ENCODE measurements at regions not wholly inside any gene's neighbourhood (a gene's known extent, or its start where the extent isn't known, plus 50 kb on each side); places are given as distances from the start of the nearest gene placed in this dataset.
"Not testable (repeated sequence)": the region's sequence is repeated elsewhere in the genome, so short reads cannot be mapped to it uniquely, and the experiment has no call there.

DNA sequence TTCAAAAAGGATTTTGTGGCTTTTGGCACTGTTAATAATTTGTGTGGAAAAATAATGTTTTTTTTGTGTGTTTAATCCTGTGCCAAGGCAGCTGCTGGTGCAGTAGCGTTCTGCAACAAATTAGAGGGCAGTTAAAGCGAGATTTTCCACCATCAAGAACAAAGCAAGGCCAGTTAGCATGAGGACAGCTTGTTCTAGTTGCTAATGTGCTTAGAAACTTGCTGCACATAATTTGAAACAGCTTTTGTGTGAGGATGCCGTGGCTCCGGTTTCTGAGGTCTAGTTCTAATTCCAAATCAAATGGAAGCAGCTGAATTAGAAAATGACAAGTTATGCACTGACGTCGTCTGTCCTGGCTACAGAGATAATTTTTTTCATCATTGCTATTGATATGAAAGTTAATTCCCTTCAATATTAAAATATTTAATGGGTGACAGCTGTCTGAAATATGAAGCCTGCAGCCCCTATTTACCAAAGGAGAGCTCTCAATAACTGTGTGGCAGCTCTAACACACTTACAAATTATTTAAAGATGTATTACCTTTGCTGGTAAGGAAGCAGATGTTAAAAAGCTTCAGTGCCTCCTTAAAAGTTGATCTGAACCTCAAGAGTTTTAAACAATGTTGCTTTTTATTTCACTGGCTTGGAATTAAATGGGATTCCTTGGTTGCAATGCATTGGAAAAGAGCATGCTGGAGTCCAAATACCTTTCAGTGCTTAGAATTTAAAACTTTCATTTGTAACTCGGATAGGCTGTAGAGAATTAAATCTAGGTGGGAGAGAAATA, 128.6 kb downstream of the SPATA31D1 start:
- peak; percentile 85 for DNase-seq

DNA sequence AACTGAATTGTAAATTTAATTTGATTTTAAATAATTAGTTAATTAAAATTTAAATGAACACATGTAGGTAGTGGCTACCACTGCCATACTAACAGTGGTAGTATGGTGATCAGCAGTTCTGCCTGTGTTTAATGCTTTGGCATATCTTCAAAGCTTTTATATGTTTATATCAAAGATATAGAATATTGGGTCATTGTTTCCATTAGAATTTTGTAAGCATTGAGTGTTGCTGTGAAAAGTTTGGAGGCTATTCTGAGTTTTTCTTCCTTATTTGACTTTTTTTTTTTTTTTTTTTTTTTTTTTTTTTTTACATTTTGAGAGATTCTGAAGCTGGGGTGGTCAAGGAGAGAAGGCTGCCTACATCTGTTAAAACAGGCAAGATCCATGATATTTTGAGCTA, 134.2 kb downstream of the SPATA31D1 start:
- DNase-seq: no peak

DNA sequence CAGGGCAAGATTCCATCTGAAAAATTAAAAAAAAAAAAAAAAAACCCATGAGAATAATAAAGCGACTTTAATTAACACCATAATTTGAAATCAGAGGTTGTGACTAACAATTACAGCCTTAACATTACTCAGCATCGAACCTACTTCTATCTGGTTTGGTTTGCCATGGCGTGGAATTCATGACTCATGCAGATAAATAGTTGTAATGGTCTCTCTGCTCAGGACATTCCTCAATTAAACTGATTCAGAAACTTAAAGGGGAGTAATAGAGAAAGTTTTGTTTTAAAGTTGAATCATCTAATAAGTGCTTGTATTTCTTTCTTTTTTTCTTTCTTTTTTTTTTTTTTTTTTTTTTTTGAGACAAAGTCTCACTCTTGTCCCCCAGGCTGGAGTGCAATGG, 135.5 kb downstream of the SPATA31D1 start:
- DNase-seq: no peak

GRCh38 chr9:82126256-82126655, 137.7 kb downstream of the SPATA31D1 start:
- no peak for DNase-seq

DNA sequence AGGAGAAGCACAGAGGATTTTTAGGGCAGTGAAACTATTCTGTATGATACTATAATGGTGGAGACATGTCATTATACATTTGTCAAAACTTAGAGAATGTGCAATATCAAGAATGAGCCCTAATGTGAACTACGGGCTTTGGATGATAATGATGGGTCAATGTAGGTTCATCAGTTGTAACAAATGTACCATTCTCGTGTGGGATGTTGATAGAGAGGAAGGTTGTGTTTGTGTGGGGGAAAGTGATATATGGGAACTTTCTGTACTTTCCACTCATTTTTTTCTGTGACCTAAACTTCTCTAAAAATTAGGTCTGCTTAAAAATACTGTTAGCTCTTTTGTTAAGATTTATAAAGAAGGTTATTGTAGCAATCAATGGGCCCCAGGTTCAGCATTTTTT, 138.9 kb downstream of the SPATA31D1 start:
- DNase-seq: no peak

GRCh38 chr9:82128011-82128696, 139.6 kb downstream of the SPATA31D1 start:
- peak; percentile 55 for DNase-seq

DNA sequence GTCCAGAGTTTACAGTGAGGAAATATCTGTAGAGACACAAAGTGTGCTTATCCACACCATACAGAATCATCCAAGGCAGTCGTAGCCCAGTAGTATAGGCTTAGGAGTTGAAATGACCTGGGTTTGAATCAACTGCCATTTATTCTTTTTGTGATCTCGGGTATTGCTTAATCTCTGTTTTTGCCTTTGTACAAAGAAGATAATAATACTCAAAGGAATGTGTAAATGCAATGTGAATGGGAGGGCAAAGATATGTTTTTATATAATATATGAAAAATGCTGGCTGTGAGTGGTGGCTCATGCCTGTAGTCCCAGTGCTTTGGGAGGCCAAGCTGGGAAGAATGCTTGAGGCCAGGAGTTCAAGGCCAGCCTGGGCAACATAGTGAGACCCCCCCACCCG, 141.1 kb downstream of the SPATA31D1 start:
- DNase-seq: no peak

DNA sequence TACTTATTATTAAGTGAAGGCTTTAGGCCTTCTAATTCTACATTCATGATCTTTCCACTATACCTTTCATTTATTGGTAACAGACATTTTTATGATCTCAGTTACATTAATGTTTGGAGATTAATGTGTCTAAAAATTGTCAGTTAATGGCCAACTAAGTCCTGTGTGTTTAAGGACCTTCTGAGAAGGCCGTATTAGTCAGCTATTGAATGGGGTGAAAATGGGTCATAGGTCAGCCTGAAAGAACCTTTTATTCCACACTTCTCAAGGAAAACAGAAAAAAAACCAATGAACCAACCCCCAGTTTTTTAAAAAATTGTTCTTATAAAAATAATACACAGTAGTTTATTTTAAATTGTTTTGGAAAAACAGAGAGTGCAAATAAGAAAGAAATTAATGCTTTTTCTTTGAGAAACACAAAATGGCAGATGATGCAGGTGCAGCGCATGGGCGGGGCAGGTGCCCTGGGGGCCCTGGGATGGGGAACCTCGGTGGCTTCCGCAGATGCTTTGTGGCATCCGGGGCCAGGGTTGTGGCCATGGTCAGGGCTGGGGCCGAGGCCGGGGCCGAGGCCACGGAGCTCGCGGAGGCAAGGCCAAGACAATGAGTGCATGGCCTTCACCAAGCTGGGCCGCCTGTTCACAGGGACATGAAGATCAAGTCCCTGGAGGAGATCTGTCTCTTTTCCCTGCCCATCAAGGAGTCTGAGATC, 141.9 kb downstream of the SPATA31D1 start:
- DNase-seq: no peak

GRCh38 chr9:82131072-82131471, 142.5 kb downstream of the SPATA31D1 start:
- no peak for DNase-seq

GRCh38 chr9:82132024-82132423, 143.5 kb downstream of the SPATA31D1 start:
- no peak for DNase-seq

- DNase-seq: no peak
These were observed 145.4 kb downstream of the SPATA31D1 start for GRCh38 chr9:82134010-82134409.

- no peak for DNase-seq
These were observed 146.5 kb downstream of the SPATA31D1 start for GRCh38 chr9:82135106-82135505.

DNA sequence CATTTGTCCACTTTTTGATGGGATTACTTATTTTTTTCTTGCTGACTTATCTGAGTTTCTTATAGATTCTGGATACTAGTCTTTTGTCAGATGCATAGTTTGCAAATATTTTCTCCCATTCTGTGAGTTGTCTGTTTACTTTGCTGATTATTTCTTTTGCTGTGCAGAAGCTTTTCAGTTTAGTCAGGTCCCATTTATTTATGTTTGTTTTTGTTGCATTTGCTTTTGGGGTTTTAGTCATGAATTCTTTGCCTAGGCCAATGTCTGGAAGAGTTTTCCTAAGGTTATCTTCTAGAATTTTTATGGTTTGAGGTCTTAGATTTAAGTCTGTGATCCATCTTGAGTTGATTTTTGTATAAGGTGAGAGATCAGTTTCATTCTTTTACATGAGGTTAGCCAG, 149.5 kb downstream of the SPATA31D1 start:
- not testable (repeated sequence) for DNase-seq

- no peak for DNase-seq
These were observed 151.9 kb downstream of the SPATA31D1 start for GRCh38 chr9:82140471-82140870.

DNA sequence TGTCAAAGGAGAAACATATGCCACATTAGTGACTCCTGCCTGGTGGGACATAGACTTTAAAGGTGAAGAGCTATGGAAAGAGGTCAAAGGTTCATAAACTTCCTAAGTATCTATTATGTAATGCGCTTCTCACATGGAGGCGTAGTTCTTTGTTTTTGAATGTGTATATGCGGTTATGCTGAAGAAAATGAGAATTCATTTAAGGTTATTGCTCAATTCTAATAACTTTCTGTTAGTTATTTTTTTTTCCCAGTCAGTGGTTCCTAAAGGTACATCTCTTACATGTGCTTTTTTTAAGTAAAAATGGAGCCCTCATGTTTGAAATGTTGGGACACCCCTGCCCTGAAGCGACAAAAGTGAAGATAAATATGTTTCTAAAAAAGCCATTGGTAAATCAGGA, 156.2 kb downstream of the SPATA31D1 start:
- no peak for DNase-seq

DNA sequence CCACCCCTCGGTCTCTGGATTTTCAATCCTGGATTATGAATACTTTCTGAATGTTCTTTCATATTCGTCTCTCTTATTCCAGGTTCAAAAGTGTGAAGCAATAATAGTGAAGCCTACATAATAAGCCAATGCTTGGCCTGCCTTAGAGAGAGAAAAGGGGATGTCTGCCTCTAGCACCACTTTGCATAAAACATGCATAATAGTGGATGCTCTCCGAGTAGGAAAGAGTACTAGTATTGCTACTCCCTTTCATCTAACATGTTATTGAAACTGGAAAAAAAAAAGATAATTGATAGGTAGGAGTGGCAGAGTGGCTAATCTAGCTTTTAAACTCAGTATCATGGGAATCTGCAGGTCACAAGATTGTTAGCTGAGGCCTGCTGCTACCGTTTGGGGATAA, 158.1 kb downstream of the SPATA31D1 start:
- no peak for DNase-seq

GRCh38 chr9:82147798-82148425, 159.3 kb downstream of the SPATA31D1 start:
- DNase-seq: no peak

DNA sequence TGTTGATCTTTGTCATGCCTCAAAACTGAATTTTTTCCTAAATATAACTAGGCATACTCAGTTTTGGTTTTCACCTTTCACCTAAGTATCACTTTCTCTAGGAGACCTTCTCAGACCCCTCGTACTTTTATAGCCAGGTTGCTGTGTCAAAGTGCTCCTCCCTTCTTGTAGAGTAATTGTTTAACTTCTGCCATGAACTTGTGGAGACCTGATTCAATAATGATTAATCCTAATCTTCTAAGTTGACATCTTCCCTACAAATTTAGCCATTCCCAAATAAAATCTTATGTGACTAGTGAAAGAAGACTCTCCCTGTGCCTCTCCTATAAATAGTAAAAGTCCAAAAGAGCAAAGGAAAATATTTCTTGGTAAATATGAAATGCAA, 159.8 kb downstream of the SPATA31D1 start:
- DNase-seq: no peak

GRCh38 chr9:82148901-82149461, 160.4 kb downstream of the SPATA31D1 start:
- DNase-seq: peak; percentile 41

- DNase-seq: peak; percentile 19
These were observed 161.0 kb downstream of the SPATA31D1 start for GRCh38 chr9:82149501-82149946.

DNA sequence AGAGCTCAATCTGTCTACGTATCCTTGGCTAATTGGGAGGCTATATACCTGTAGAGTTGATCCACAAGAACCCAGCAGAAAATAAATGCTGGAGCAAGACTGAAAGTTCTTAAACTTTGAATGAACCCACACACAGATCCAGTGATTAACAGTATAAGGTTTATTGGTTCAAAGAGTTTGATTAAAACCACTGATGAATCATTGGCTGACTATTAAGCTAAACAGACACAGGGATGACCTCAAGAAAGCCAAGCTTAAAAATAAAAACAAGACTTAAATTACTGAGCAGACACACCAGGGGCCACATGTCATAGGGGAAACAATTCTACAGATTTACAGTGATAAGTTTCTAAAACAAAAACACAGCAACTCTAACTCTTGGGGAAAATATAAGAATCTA, 163.6 kb downstream of the SPATA31D1 start:
- DNase-seq: no peak

DNA sequence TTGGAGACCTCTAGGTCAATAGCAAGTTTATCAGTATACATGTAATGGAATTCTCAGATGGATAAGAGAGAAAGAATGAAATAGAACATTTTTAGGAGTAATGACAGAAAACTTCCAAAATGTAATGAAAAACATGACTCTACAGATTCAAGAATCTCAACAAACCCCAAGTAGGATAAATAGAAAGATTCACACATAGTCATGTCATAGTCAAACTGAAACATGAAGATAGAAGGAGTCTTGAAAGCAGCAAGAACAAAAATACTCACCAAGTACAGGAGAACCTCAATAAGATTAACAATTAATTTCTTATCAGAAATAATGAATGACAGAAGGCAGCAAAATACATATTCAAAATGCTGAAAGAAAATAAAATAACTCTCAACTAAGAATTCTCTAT, 164.5 kb downstream of the SPATA31D1 start:
- no peak for DNase-seq

DNA sequence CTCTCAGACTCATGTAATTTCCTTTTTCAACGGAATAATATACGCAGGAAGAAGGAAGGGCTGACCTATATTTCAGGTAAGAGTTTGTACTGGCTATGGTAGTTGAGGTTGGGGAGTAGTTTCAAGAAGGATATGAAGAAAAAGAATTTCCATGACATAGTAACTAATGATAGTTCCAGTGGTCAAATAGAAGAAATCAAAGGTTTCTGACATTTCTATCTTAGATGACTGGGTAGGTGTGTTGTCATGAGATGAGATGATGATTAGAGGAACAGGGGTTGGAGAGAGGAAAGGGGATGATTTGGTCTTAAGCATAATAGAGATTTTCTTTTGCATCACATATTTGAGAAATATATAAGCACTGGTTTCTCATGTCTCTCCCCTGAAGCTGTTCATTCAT, 166.0 kb downstream of the SPATA31D1 start:
- no peak for DNase-seq
